SU-DHL-6 (cell line): ENCODE measurements at regions not wholly inside any gene's neighbourhood (a gene's known extent, or its start where the extent isn't known, plus 50 kb on each side); places are given as distances from the start of the nearest gene placed in this dataset.

Source experiments
- H2AFZ ChIP-seq: fragments of 200-600 bp; sonication (generic); 2 replicates; pipeline ENCODE4 v1.6.1; 2014; ENCODE audit warnings: low read depth, mild to moderate bottlenecking, moderate library complexity, mixed read lengths, antibody characterized with exemption, low read length; ENCODE audit not compliant: severe bottlenecking
- H3F3A ChIP-seq: fragments of 200-600 bp; shearing (Covaris generic); 2 replicates; pipeline ENCODE4 v1.6.0; 2016; ENCODE audit warnings: antibody characterized with exemption, mild to moderate bottlenecking; ENCODE audit not compliant: insufficient read depth
- H3K27ac ChIP-seq: fragments of 200-600 bp; sonication (generic); 2 replicates; pipeline ENCODE4 v1.5.1; 2016; ENCODE audit warnings: low read depth, mild to moderate bottlenecking, low read length, moderate library complexity, mixed read lengths
- H3K27me3 ChIP-seq: fragments of 200-600 bp; sonication (generic), shearing (Covaris generic); 2 replicates; pipeline ENCODE4 v1.6.0; 2014; ENCODE audit warnings: mild to moderate bottlenecking, low read length
- H3K36me3 ChIP-seq: fragments of 200-600 bp; sonication (generic); 2 replicates; pipeline ENCODE4 v1.6.1; 2014; ENCODE audit warnings: mild to moderate bottlenecking, low read length, mixed read lengths
- H3K4me2 ChIP-seq: fragments of 300-600, 200-600 bp; shearing (Covaris generic), sonication (generic); 2 replicates; pipeline ENCODE4 v1.6.0; 2014; ENCODE audit warnings: low read length, low read depth, mild to moderate bottlenecking; ENCODE audit not compliant: poor library complexity, severe bottlenecking
- H3K4me3 ChIP-seq: fragments of 200-600 bp; sonication (generic); 2 replicates; pipeline ENCODE4 v1.5.1; 2014; ENCODE audit warnings: antibody characterized with exemption, low read length, mild to moderate bottlenecking, mixed read lengths; ENCODE audit not compliant: insufficient read depth, poor library complexity, severe bottlenecking
- H3K79me2 ChIP-seq: fragments of 200-600 bp; sonication (generic); 2 replicates; pipeline ENCODE4 v1.6.1; 2014; ENCODE audit warnings: mild to moderate bottlenecking, low read length, moderate library complexity; ENCODE audit not compliant: insufficient read depth
- H3K9ac ChIP-seq: fragments of 200-600 bp; sonication (generic); 2 replicates; pipeline ENCODE4 v1.7.0; 2014; ENCODE audit warnings: mild to moderate bottlenecking, low read length
- H3K9me2 ChIP-seq: fragments of 200-600 bp; sonication (generic); replicated peaks from 2 replicates; pipeline ENCODE4 v1.6.1; 2014; ENCODE audit warnings: low read length; ENCODE audit not compliant: insufficient read depth
- H3K9me3 ChIP-seq: fragments of 200-600 bp; sonication (generic); 2 replicates; pipeline ENCODE4 v1.6.1; 2014; ENCODE audit warnings: low read length, mixed read lengths; ENCODE audit not compliant: insufficient read depth
- H4K20me1 ChIP-seq: fragments of 200-600 bp; sonication (generic); 2 replicates; pipeline ENCODE4 v1.6.1; 2014; ENCODE audit warnings: low read depth, mild to moderate bottlenecking, antibody characterized with exemption, low read length, moderate library complexity, mixed read lengths
- CTCF ChIP-seq: fragments of 200-600 bp; sonication (generic); IDR thresholded peaks from one replicate; pipeline ENCODE4 v1.5.1; 2017; ENCODE audit warnings: antibody characterized with exemption, mild to moderate bottlenecking, low read length, moderate library complexity; ENCODE audit not compliant: insufficient read depth, poor library complexity, severe bottlenecking
- EZH2phosphoT487 ChIP-seq: fragments of 200-600 bp; sonication (generic), shearing (Covaris generic); conservative IDR thresholded peaks from 2 replicates; pipeline ENCODE4 v1.6.1; 2018; ENCODE audit warnings: mild to moderate bottlenecking, antibody characterized with exemption, low read length, moderate library complexity, mixed read lengths

DNA sequence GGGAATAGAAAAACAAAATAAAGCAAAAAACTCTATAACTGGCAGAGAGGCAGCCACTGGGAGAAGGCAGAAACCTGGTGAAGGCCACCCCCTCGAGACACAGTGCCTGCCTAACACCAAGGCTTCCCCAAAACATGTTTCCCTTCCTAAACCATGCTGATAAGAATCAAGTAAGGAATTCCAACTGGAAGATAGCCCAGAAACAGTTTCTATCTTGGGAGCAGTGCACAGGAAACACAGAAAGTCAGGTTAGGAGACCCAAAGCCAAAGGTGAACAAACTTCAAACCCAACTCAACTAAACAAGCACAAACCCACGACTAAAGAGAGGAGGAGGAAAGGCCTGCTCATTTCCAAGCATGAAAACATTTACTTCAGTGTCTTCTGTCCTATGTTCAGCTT, 433.7 kb upstream of the RGS17 start:
- Histone ChIP-seq H3K9me2 (no peaks in the 10 kb centered on the region), H3K4me2 (no peak overlapping the region), H3K4me3 (no peak overlapping the region), H3K27me3 (no peaks in the 10 kb centered on the region), H3K36me3 (no peaks in the 10 kb centered on the region), H3K9ac (no peak overlapping the region), H3K9me3 (no peaks in the 10 kb centered on the region), H2AFZ (no peak overlapping the region), H3F3A (no peaks in the 10 kb centered on the region), H3K27ac (no peak overlapping the region), H3K79me2 (no peaks in the 10 kb centered on the region), H4K20me1 (no peaks in the 10 kb centered on the region; the same call in 1 of the 2 replicates)
- TF ChIP-seq EZH2phosphoT487: no peak
- no peak for TF ChIP-seq CTCF

DNA sequence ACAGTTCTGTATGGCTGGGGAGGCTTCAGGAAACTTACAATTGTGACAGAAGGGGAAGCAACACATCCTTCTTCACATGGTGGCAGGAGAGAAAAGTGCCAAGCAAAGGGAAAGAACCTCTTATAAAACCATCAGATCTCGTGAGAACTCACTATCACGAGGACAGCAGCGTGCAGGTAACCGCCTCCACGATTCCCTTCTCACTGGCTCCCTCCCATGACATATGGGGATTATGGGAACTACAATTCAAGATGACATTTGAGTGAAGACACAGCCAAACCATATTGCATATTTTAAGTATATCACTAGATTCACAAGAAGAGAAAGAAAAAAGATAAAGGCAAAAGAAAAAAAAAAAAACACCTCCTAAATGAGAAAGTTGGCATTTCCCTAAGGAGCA, 431.9 kb upstream of the RGS17 start:
- Histone ChIP-seq H3K4me2 (no peak overlapping the region), H3K36me3 (no peaks in the 10 kb centered on the region), H3F3A (no peaks in the 10 kb centered on the region), H3K79me2 (no peaks in the 10 kb centered on the region), H3K4me3 (no peak overlapping the region), H3K9ac (no peak overlapping the region), H3K27ac (no peak overlapping the region), H3K9me3 (no peaks in the 10 kb centered on the region), H3K9me2 (no peaks in the 10 kb centered on the region), H4K20me1 (no peaks in the 10 kb centered on the region), H3K27me3 (no peaks in the 10 kb centered on the region), H2AFZ (no peak overlapping the region)
- TF ChIP-seq CTCF: no peak
- no peak for TF ChIP-seq EZH2phosphoT487

DNA sequence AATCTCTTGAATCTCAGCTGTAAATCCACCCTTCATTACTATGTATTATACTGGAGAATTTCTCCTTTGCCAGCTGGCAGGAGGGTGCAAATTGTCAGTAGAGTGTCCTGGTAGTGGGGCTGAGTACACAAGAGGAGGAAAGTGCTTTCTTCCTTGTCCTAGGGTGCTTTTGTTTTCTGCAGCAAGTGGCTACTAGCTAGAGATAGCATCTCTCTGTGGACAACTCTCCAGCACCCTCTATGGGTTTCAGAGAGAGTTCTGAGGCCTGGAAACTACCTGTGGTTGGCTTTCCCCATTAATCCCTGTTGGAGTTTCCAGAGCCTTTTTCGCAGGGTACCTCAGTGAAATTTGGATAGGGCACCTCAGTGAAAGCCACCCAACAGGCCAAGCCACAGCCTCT, 422.5 kb upstream of the RGS17 start:
- Histone ChIP-seq H3K4me3 (no peak overlapping the region), H3K9me3 (no peaks in the 10 kb centered on the region), H3K27ac (no peak overlapping the region), H3K4me2 (no peak overlapping the region), H2AFZ (no peak overlapping the region), H3K9me2 (no peaks in the 10 kb centered on the region), H3F3A (no peaks in the 10 kb centered on the region), H4K20me1 (no peaks in the 10 kb centered on the region), H3K79me2 (no peaks in the 10 kb centered on the region), H3K9ac (no peak overlapping the region), H3K36me3 (no peaks in the 10 kb centered on the region), H3K27me3 (no peaks in the 10 kb centered on the region)
- TF ChIP-seq CTCF: no peak
- no peak for TF ChIP-seq EZH2phosphoT487

DNA sequence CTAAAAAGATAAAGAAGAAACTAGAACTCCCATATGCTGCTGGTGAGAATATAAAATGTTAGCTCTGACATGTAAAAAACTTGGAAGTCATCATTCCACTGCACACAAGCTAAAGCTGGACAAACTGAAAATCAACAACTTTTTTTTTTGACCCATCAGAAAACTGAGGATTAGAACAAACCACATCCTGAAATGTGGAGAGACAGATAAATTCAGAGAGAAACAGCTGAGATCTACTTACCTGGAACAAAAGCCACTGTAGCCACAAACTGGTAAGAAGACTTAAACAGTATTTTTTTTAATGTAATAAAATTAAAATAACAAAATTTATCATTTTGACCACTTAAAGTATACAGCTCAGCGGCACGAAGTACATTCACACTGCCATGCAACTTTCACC, 408.5 kb upstream of the RGS17 start:
- Histone ChIP-seq H3K79me2 (no peaks in the 10 kb centered on the region), H4K20me1 (no peaks in the 10 kb centered on the region), H3K36me3 (no peaks in the 10 kb centered on the region), H3K27ac (no peak overlapping the region), H3K9me3 (no peaks in the 10 kb centered on the region), H3F3A (no peaks in the 10 kb centered on the region), H3K27me3 (no peaks in the 10 kb centered on the region), H2AFZ (no peak overlapping the region), H3K9me2 (no peaks in the 10 kb centered on the region), H3K4me3 (no peak overlapping the region), H3K9ac (no peak overlapping the region), H3K4me2 (no peak overlapping the region)
- no peak for TF ChIP-seq EZH2phosphoT487
- no peak for TF ChIP-seq CTCF
